Suprapubic skin (tissue), 4 donors: ENCODE measurements at regions not wholly inside any gene's neighbourhood (a gene's known extent, or its start where the extent isn't known, plus 50 kb on each side); places are given as distances from the start of the nearest gene placed in this dataset.

Experiments used
- DNase-seq, 2 donors: peaks; one replicate each; pipeline ENCODE4 v3.0.0-alpha.2; 2019; ENCODE audit warnings: low spot score in 2 of 2
- H3K27ac ChIP-seq: fragments of 200-600 bp; sonication (generic); one replicate; pipeline ENCODE4 v1.5.1; 2019
- H3K27me3 ChIP-seq: fragments of 200-600 bp; sonication (generic); one replicate; pipeline ENCODE4 v1.5.1; 2019
- H3K36me3 ChIP-seq: fragments of 200-600 bp; sonication (generic); one replicate; pipeline ENCODE4 v1.5.1; 2019
- H3K4me1 ChIP-seq: fragments of 200-600 bp; sonication (generic); one replicate; pipeline ENCODE4 v1.5.1; 2019
- H3K4me3 ChIP-seq: fragments of 200-600 bp; sonication (generic); one replicate; pipeline ENCODE4 v1.5.1; 2019; ENCODE audit warnings: mild to moderate bottlenecking
- H3K9me3 ChIP-seq: fragments of 200-600 bp; sonication (generic); one replicate; pipeline ENCODE4 v1.5.1; 2019
- EP300 ChIP-seq: sonication (generic); formaldehyde crosslinking; IDR thresholded peaks from one replicate; pipeline ENCODE4 v1.6.1; 2017; ENCODE audit warnings: antibody characterized with exemption
- POLR2A ChIP-seq, 2 donors: fragments of 450-650 bp; IDR thresholded peaks; one replicate each; pipeline ENCODE4 v1.6.1; 2017; ENCODE audit warnings: antibody characterized with exemption in 2 of 2, mild to moderate bottlenecking in 2 of 2, moderate library complexity in 2 of 2
- POLR2AphosphoS5 ChIP-seq, 3 donors: sonication (generic); formaldehyde crosslinking; IDR thresholded peaks; one replicate each; pipeline ENCODE4 v1.6.1; 2017; ENCODE audit warnings: antibody characterized with exemption in 3 of 3
- WGBS: methylation state at CpG from one replicate; pipeline ENCODE4 v1.1.5; 2018; 5-methylcytosine and 5-hydroxymethylcytosine counted together
- TF ChIP-seq, protein P1 (sequence below), 2 donors: fragments of 200-600 bp in 1 of 2; fragments of 450-650 bp in 1 of 2; sonication (generic) in 1 of 2; IDR thresholded peaks; one replicate each; pipeline ENCODE4 v1.5.1; 2016 to 2019; ENCODE audit warnings: antibody characterized with exemption in 2 of 2, mild to moderate bottlenecking in 1 of 2, moderate library complexity in 1 of 2

DNA sequence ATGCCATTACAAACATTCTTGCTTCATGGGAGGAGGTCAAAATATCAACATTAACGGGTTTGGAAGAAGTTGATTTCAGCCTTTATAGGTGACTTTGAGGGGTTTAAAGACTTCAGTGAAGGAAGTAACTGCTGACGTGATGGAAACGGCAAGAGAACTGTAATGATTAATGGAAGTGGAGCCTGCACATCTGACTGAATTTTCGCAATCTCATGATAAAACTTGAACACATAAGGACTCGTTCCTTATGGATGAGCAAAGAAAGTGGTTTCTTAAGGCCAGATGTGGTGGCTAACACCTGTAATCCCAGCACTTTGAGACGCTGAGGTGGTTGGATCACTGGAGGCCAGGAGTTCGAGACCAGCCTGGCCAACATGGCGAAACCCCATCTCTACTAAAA is 226.1 kb downstream of the BCAS1 start:
- TF ChIP-seq POLR2A (IDR thresholded peaks at IDR 0.05), result no peak
- TF ChIP-seq POLR2AphosphoS5 (IDR thresholded peaks at IDR 0.05), result no peak
- no peak for TF ChIP-seq EP300
- TF ChIP-seq, protein P1, sequence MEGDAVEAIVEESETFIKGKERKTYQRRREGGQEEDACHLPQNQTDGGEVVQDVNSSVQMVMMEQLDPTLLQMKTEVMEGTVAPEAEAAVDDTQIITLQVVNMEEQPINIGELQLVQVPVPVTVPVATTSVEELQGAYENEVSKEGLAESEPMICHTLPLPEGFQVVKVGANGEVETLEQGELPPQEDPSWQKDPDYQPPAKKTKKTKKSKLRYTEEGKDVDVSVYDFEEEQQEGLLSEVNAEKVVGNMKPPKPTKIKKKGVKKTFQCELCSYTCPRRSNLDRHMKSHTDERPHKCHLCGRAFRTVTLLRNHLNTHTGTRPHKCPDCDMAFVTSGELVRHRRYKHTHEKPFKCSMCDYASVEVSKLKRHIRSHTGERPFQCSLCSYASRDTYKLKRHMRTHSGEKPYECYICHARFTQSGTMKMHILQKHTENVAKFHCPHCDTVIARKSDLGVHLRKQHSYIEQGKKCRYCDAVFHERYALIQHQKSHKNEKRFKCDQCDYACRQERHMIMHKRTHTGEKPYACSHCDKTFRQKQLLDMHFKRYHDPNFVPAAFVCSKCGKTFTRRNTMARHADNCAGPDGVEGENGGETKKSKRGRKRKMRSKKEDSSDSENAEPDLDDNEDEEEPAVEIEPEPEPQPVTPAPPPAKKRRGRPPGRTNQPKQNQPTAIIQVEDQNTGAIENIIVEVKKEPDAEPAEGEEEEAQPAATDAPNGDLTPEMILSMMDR (IDR thresholded peaks at IDR 0.05), result no peak
- no peak for DNase-seq
- Histone ChIP-seq H3K4me1 (peaks cover 7% of the 10 kb centered on the region), H3K27ac (no peak overlapping the region), H3K9me3 (no peaks in the 10 kb centered on the region), H3K36me3 (no peaks in the 10 kb centered on the region), H3K27me3 (no peaks in the 10 kb centered on the region), H3K4me3 (no peak overlapping the region)
- WGBS, result 92% methylated on average over 8 of the region's 8 CpGs

DNA sequence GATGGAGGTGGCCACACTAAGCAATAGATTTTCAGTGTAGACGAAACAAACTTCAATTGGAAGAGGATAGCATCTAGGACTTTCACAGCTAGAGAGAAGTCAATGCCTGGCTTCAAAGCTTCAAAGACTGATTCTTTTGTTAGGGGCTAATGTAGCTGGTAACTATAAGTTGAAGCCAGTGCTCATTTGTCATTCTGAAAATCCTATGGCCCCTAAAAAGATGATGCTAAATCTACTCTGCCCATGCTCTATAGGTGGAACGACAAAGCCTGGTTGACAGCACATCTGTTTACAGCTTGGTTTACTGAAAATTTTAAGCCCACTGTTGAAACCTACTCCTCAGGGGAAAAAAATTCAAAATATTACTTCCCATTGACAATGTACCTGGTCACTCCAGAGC is 226.7 kb downstream of the BCAS1 start:
- no peak for DNase-seq
- H3K4me1 ChIP-seq, result peaks cover 7% of the 10 kb centered on the region
- no peak overlapping the region for H3K4me3 ChIP-seq
- no peaks in the 10 kb centered on the region for H3K27me3 ChIP-seq
- no peaks in the 10 kb centered on the region for H3K36me3 ChIP-seq
- H3K9me3 ChIP-seq, result no peaks in the 10 kb centered on the region
- TF ChIP-seq EP300, result no peak
- no peak for TF ChIP-seq POLR2AphosphoS5 (IDR thresholded peaks at IDR 0.05)
- TF ChIP-seq, protein P1 (IDR thresholded peaks at IDR 0.05), result no peak
- TF ChIP-seq POLR2A (IDR thresholded peaks at IDR 0.05), result no peak
- WGBS, result 94% methylated on average over 2 of the region's 2 CpGs
- no peak overlapping the region for H3K27ac ChIP-seq

DNA sequence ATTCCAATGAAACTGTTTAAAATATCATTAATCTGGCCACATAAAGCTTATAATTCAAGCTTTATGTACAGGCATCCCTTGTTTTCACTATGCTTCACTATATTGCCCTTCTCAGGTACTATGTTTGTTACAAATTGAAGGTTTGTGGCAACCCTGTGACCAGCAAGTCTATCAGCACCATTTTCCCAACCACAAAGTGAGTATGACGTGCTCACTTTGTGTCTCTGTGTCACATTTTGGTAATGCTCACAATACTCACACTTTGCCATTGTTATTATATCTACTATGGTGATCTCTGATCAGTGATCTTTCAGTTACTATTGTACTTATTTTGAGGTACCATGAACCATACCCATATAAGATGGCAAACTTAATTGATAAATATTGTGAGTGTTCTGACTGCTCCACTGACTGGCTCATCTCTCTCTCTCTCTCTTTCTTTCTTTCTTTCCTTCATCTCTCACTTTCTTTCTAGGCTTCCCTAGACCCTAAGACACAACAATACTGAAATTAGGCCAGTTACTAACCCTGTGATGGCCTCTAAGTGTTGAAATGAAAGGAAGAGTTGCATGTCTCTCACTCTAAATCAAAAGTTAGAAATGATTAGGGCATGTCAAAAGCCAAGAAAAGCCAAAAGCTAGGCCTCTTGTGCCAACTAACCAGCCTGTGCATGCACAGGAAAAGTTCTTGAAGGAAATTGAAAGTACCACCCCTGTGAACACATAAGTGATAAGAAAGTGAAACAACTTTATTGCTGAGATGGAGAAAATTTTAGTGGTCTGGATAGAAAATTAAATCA is 227.9 kb downstream of the BCAS1 start:
- Histone ChIP-seq H3K27ac (no peak overlapping the region), H3K9me3 (no peaks in the 10 kb centered on the region), H3K4me3 (no peak overlapping the region), H3K4me1 (peaks cover 7% of the 10 kb centered on the region), H3K27me3 (no peaks in the 10 kb centered on the region), H3K36me3 (no peaks in the 10 kb centered on the region)
- TF ChIP-seq POLR2A (IDR thresholded peaks at IDR 0.05) (no peak), POLR2AphosphoS5 (IDR thresholded peaks at IDR 0.05) (no peak), EP300 (no peak)
- TF ChIP-seq, protein P1 (IDR thresholded peaks at IDR 0.05), result no peak
- no peak for DNase-seq
- WGBS, result 84% methylated on average over 1 of the region's 1 CpG

DNA sequence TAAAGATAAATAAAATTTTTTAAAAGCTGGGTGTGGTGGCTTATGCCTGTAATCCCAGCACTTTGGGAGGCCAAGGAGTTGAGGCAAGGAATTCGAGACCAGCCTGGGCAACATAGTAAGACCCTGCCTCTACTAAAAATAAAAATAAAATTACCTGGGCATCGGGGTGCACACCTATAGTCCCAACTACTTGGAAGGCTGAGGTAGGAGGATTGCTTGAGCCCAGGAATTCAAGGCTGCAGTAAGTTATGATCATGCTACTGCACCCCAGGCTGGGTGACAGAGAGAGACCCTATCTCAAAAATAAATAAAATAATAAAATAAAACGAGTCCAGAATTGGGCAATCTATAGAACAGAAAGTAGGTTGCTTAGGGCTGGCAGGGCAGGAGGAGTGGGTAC is 228.7 kb downstream of the BCAS1 start:
- Histone ChIP-seq H3K27me3 (no peaks in the 10 kb centered on the region), H3K4me1 (peaks cover 6% of the 10 kb centered on the region), H3K4me3 (no peak overlapping the region), H3K9me3 (no peaks in the 10 kb centered on the region), H3K36me3 (no peaks in the 10 kb centered on the region), H3K27ac (no peak overlapping the region)
- WGBS, result 86% methylated on average over 2 of the region's 3 CpGs
- TF ChIP-seq POLR2AphosphoS5 (IDR thresholded peaks at IDR 0.05) (no peak), EP300 (no peak), POLR2A (IDR thresholded peaks at IDR 0.05) (no peak)
- TF ChIP-seq, protein P1 (IDR thresholded peaks at IDR 0.05), result no peak
- DNase-seq, result no peak

DNA sequence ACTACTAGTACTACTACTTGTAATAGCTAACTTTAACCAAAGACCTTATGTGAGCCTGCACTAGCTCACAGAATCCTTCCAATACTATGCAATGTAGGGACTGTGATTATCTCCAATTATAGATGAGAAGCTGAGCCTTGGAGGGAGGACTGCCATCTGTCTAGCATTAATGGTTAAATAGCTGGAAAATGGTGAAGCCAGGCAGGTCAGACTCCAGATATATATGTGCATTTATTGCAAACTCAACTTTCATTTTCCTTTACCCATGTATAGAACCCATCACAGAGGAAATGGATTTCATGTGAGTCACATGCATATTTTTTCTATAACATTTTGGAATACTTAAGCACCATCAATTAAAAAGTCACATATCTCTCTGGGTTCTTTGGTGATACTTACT is 229.9 kb downstream of the BCAS1 start:
- H3K27ac ChIP-seq, result no peak overlapping the region
- DNase-seq, result no peak
- no peak for TF ChIP-seq POLR2AphosphoS5 (IDR thresholded peaks at IDR 0.05)
- TF ChIP-seq EP300, result no peak
- no peak for TF ChIP-seq POLR2A (IDR thresholded peaks at IDR 0.05)
- TF ChIP-seq, protein P1 (IDR thresholded peaks at IDR 0.05), result no peak
- H3K4me3 ChIP-seq, result no peak overlapping the region
- H3K27me3 ChIP-seq, result no peaks in the 10 kb centered on the region
- no peaks in the 10 kb centered on the region for H3K4me1 ChIP-seq
- H3K36me3 ChIP-seq, result no peaks in the 10 kb centered on the region
- no peaks in the 10 kb centered on the region for H3K9me3 ChIP-seq
